HCT116 (cell line): ENCODE measurements at regions not wholly inside any gene's neighbourhood (a gene's known extent, or its start where the extent isn't known, plus 50 kb on each side); places are given as distances from the start of the nearest gene placed in this dataset.

Experiments
- EZH2 ChIP-seq: fragments of 200-600 bp; sonication (generic); IDR thresholded peaks from 2 replicates; pipeline ENCODE4 v1.6.1; 2017; ENCODE audit warnings: antibody characterized with exemption, mixed run types
- EZH2phosphoT487 ChIP-seq: fragments of 200-600 bp; IDR thresholded peaks from 2 replicates; pipeline ENCODE4 v1.6.1; 2018; ENCODE audit warnings: antibody characterized with exemption, borderline replicate concordance
- FOSL1 ChIP-seq: IDR thresholded peaks from 2 replicates; pipeline ENCODE4 v1.6.1; 2012; ENCODE audit warnings: low read depth
- JUND ChIP-seq: IDR thresholded peaks from 2 replicates; pipeline ENCODE4 v1.6.1; 2012
- POLR2A ChIP-seq: IDR thresholded peaks from 2 replicates; pipeline ENCODE4 v1.7.0; 2011; ENCODE audit warnings: borderline replicate concordance; ENCODE audit not compliant: insufficient read depth, insufficient read length; ENCODE audit errors: extremely low read depth
- POLR2AphosphoS5 ChIP-seq: IDR thresholded peaks from 2 replicates; pipeline ENCODE4 v1.6.1; 2011; ENCODE audit warnings: mild to moderate bottlenecking, low read depth, low read length, moderate library complexity
- TCF7L2 ChIP-seq: IDR thresholded peaks from 2 replicates; pipeline ENCODE4 v1.7.0; 2011; ENCODE audit warnings: borderline replicate concordance, inconsistent platforms; ENCODE audit not compliant: insufficient read depth, insufficient read length; ENCODE audit errors: extremely low read depth
- TF ChIP-seq, protein P1 (sequence below), 3 experiments: fragments of 200-600 bp in 1 of 3; sonication (generic) in 1 of 3; IDR thresholded peaks in 2 of 3; conservative IDR thresholded peaks in 1 of 3; 2 replicates each; pipeline ENCODE4 v1.5.1; 2012 to 2017; ENCODE audit warnings: low read depth in 2 of 3, low read length in 2 of 3, antibody characterized with exemption in 1 of 3, borderline replicate concordance in 1 of 3, control low read depth in 1 of 3, mild to moderate bottlenecking in 1 of 3, mixed read lengths in 1 of 3, mixed run types in 1 of 3, moderate library complexity in 1 of 3; ENCODE audit not compliant: insufficient read depth in 1 of 3
- TF ChIP-seq, protein P2 (sequence below): IDR thresholded peaks from 2 replicates; pipeline ENCODE4 v1.6.1; 2012
- TF ChIP-seq, protein P3 (sequence below): IDR thresholded peaks from 2 replicates; pipeline ENCODE4 v1.6.1; 2012; ENCODE audit warnings: low read depth
- TF ChIP-seq, protein P4 (sequence below): IDR thresholded peaks from 2 replicates; pipeline ENCODE4 v1.6.1; 2012

DNA sequence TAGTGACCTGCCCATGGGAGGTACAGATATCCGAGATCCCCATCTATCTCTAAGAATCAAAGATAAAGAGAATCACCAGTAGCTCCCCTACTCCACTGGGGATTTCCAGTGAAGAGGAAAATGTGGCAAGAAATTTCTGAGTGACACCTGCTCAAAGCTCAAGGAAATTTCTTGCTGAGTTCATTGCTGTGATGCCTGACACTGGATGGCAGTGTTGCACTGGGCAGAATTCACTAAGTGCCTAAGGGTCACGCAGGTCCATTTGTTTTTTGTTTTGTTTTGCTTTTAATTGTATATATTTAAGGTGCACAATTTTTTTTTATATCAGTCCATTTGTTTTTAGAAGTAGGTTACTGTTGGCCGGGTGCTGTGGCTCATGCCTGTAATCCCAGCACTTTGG lies 109.5 kb upstream of the KCNAB1 start:
- TF ChIP-seq TCF7L2 (no peak), EZH2 (no peak), POLR2AphosphoS5 (no peak), FOSL1 (no peak), EZH2phosphoT487 (no peak), JUND (no peak), POLR2A (no peak)
- TF ChIP-seq, protein P1, sequence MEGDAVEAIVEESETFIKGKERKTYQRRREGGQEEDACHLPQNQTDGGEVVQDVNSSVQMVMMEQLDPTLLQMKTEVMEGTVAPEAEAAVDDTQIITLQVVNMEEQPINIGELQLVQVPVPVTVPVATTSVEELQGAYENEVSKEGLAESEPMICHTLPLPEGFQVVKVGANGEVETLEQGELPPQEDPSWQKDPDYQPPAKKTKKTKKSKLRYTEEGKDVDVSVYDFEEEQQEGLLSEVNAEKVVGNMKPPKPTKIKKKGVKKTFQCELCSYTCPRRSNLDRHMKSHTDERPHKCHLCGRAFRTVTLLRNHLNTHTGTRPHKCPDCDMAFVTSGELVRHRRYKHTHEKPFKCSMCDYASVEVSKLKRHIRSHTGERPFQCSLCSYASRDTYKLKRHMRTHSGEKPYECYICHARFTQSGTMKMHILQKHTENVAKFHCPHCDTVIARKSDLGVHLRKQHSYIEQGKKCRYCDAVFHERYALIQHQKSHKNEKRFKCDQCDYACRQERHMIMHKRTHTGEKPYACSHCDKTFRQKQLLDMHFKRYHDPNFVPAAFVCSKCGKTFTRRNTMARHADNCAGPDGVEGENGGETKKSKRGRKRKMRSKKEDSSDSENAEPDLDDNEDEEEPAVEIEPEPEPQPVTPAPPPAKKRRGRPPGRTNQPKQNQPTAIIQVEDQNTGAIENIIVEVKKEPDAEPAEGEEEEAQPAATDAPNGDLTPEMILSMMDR (IDR thresholded peaks at IDR 0.05 in 2 of 3, conservative IDR thresholded peaks at IDR 0.05 in 1 of 3; ENCODE audit: borderline replicate concordance in 1 of 3, insufficient read depth in 1 of 3, low read depth in 2 of 3, low read length in 2 of 3), result peak; percentile 43 to 57 (median 47); a peak in 5 of 6 replicates
- TF ChIP-seq, protein P2, sequence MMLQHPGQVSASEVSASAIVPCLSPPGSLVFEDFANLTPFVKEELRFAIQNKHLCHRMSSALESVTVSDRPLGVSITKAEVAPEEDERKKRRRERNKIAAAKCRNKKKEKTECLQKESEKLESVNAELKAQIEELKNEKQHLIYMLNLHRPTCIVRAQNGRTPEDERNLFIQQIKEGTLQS, result no peak
- TF ChIP-seq, protein P3, sequence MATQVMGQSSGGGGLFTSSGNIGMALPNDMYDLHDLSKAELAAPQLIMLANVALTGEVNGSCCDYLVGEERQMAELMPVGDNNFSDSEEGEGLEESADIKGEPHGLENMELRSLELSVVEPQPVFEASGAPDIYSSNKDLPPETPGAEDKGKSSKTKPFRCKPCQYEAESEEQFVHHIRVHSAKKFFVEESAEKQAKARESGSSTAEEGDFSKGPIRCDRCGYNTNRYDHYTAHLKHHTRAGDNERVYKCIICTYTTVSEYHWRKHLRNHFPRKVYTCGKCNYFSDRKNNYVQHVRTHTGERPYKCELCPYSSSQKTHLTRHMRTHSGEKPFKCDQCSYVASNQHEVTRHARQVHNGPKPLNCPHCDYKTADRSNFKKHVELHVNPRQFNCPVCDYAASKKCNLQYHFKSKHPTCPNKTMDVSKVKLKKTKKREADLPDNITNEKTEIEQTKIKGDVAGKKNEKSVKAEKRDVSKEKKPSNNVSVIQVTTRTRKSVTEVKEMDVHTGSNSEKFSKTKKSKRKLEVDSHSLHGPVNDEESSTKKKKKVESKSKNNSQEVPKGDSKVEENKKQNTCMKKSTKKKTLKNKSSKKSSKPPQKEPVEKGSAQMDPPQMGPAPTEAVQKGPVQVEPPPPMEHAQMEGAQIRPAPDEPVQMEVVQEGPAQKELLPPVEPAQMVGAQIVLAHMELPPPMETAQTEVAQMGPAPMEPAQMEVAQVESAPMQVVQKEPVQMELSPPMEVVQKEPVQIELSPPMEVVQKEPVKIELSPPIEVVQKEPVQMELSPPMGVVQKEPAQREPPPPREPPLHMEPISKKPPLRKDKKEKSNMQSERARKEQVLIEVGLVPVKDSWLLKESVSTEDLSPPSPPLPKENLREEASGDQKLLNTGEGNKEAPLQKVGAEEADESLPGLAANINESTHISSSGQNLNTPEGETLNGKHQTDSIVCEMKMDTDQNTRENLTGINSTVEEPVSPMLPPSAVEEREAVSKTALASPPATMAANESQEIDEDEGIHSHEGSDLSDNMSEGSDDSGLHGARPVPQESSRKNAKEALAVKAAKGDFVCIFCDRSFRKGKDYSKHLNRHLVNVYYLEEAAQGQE, result no peak
- TF ChIP-seq, protein P4, sequence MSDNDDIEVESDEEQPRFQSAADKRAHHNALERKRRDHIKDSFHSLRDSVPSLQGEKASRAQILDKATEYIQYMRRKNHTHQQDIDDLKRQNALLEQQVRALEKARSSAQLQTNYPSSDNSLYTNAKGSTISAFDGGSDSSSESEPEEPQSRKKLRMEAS, result no peak
